H9 (cell line): ENCODE measurements at regions not wholly inside any gene's neighbourhood (a gene's known extent, or its start where the extent isn't known, plus 50 kb on each side); places are given as distances from the start of the nearest gene placed in this dataset.

Experiments used
- DNase-seq: peaks from one replicate; pipeline ENCODE4 v3.0.0-alpha.2; 2017
- H2AFZ ChIP-seq: one replicate; pipeline ENCODE4 v1.6.1; 2013; ENCODE audit warnings: mild to moderate bottlenecking, low read length, control low read depth, moderate library complexity
- H2AK5ac ChIP-seq: 2 replicates; pipeline ENCODE4 v1.6.1; 2013; ENCODE audit warnings: low read length, control low read depth, mixed read lengths; ENCODE audit not compliant: insufficient read length
- H2BK120ac ChIP-seq: one replicate; pipeline ENCODE4 v1.6.1; 2013; ENCODE audit warnings: low read depth, mild to moderate bottlenecking, low read length, control low read depth, inconsistent platforms; ENCODE audit not compliant: poor library complexity, severe bottlenecking
- H2BK12ac ChIP-seq: 2 replicates; pipeline ENCODE4 v1.6.1; 2013; ENCODE audit warnings: low read length, control low read depth, mixed read lengths, low read depth; ENCODE audit not compliant: insufficient read length
- H2BK15ac ChIP-seq: 2 replicates; pipeline ENCODE4 v1.6.1; 2013; ENCODE audit warnings: low read depth, low read length, control low read depth
- H2BK20ac ChIP-seq: one replicate; pipeline ENCODE4 v1.6.1; 2013; ENCODE audit warnings: low read depth, mild to moderate bottlenecking, low read length, control low read depth, inconsistent platforms; ENCODE audit not compliant: poor library complexity, severe bottlenecking
- H2BK5ac ChIP-seq: 2 replicates; pipeline ENCODE4 v1.6.1; 2013; ENCODE audit warnings: low read length, control low read depth, mixed read lengths; ENCODE audit not compliant: insufficient read length
- H3K14ac ChIP-seq: 2 replicates; pipeline ENCODE4 v1.6.1; 2013; ENCODE audit warnings: low read length, control low read depth; ENCODE audit not compliant: insufficient read depth
- H3K18ac ChIP-seq: 2 replicates; pipeline ENCODE4 v1.6.1; 2013; ENCODE audit warnings: low read depth, mild to moderate bottlenecking, mixed read lengths, low read length, control low read depth; ENCODE audit not compliant: insufficient read length
- H3K23ac ChIP-seq: 2 replicates; pipeline ENCODE4 v1.6.1; 2013; ENCODE audit warnings: low read length, control low read depth, mixed read lengths, low read depth; ENCODE audit not compliant: insufficient read length
- H3K23me2 ChIP-seq: 2 replicates; pipeline ENCODE4 v1.6.1; 2013; ENCODE audit warnings: low read depth, mild to moderate bottlenecking, mixed read lengths, low read length, control low read depth; ENCODE audit not compliant: insufficient read length, poor library complexity, severe bottlenecking
- H3K27ac ChIP-seq: 2 replicates; pipeline ENCODE4 v1.5.1; 2013; ENCODE audit warnings: low read length, control low read depth, mixed read lengths, low read depth; ENCODE audit not compliant: insufficient read length
- H3K27me3 ChIP-seq: 2 replicates; pipeline ENCODE4 v1.6.1; 2013; ENCODE audit warnings: low read length, control low read depth, inconsistent platforms; ENCODE audit not compliant: insufficient read depth
- H3K4ac ChIP-seq: 2 replicates; pipeline ENCODE4 v1.6.1; 2013; ENCODE audit warnings: low read depth, mild to moderate bottlenecking, control low read depth, inconsistent platforms, low read length, moderate library complexity
- H3K4me1 ChIP-seq: 2 replicates; pipeline ENCODE4 v1.6.1; 2013; ENCODE audit warnings: low read length, control low read depth, inconsistent platforms; ENCODE audit not compliant: insufficient read depth
- H3K4me2 ChIP-seq: 2 replicates; pipeline ENCODE4 v1.6.1; 2013; ENCODE audit warnings: low read length, control low read depth, mixed read lengths; ENCODE audit not compliant: insufficient read length, insufficient read depth
- H3K56ac ChIP-seq: 2 replicates; pipeline ENCODE4 v1.6.1; 2013; ENCODE audit warnings: low read depth, mild to moderate bottlenecking, mixed read lengths, low read length, control low read depth; ENCODE audit not compliant: insufficient read length
- H3K79me1 ChIP-seq: 2 replicates; pipeline ENCODE4 v1.6.1; 2013; ENCODE audit warnings: low read depth, mild to moderate bottlenecking, moderate library complexity, low read length, control low read depth, inconsistent platforms; ENCODE audit not compliant: insufficient read depth, poor library complexity, severe bottlenecking
- H3K79me2 ChIP-seq: 2 replicates; pipeline ENCODE4 v1.6.1; 2013; ENCODE audit warnings: low read length, control low read depth, inconsistent platforms; ENCODE audit not compliant: insufficient read depth
- H3K9ac ChIP-seq: 2 replicates; pipeline ENCODE4 v1.6.1; 2013; ENCODE audit warnings: low read length, control low read depth, mixed read lengths; ENCODE audit not compliant: insufficient read length; ENCODE audit errors: extremely low read depth
- H3K9me3 ChIP-seq: one replicate; pipeline ENCODE4 v1.6.1; 2013; ENCODE audit warnings: low read depth, low read length, inconsistent platforms; ENCODE audit not compliant: control insufficient read depth
- H3T11ph ChIP-seq: one replicate; pipeline ENCODE4 v1.6.1; 2013; ENCODE audit warnings: mild to moderate bottlenecking, low read length, control low read depth, inconsistent platforms
- H4K20me1 ChIP-seq: one replicate; pipeline ENCODE4 v1.6.1; 2013; ENCODE audit not compliant: control insufficient read depth, insufficient read length, insufficient read depth
- H4K5ac ChIP-seq: 2 replicates; pipeline ENCODE4 v1.6.1; 2013; ENCODE audit warnings: low read depth, mild to moderate bottlenecking, mixed read lengths, low read length, control low read depth; ENCODE audit not compliant: insufficient read length
- H4K8ac ChIP-seq: replicated peaks from 2 replicates; pipeline ENCODE4 v1.6.1; 2013; ENCODE audit warnings: low read length, control low read depth, mixed read lengths, low read depth; ENCODE audit not compliant: insufficient read length
- H4K91ac ChIP-seq: 2 replicates; pipeline ENCODE4 v1.6.1; 2013; ENCODE audit warnings: low read depth, mild to moderate bottlenecking, moderate library complexity, mixed read lengths, low read length, control low read depth; ENCODE audit not compliant: insufficient read length
- H3K27ac Mint-ChIP-seq, 3 experiments: 2 replicates in 2 of 3; 3 replicates in 1 of 3; pipeline ENCODE4 v1.8.0; 2020 to 2021; ENCODE audit warnings: mixed read lengths in 3 of 3, mild to moderate bottlenecking in 1 of 3, moderate library complexity in 1 of 3
- H3K27me3 Mint-ChIP-seq: 2 replicates; pipeline ENCODE4 v1.8.0; 2021; ENCODE audit warnings: low read depth, mild to moderate bottlenecking, moderate library complexity, mixed read lengths
- H3K36me3 Mint-ChIP-seq, 3 experiments: 2 replicates in 2 of 3; 3 replicates in 1 of 3; pipeline ENCODE4 v1.8.0; 2020 to 2021; ENCODE audit warnings: low read depth in 3 of 3, mixed read lengths in 3 of 3; ENCODE audit not compliant: insufficient read depth in 1 of 3
- H3K4me1 Mint-ChIP-seq, 2 experiments: 2 replicates each; pipeline ENCODE4 v1.8.0; 2020; ENCODE audit warnings: mixed read lengths in 2 of 2
- H3K4me3 Mint-ChIP-seq, 2 experiments: 2 replicates in 1 of 2; 3 replicates in 1 of 2; pipeline ENCODE4 v1.8.0; 2020 to 2021; ENCODE audit warnings: mild to moderate bottlenecking in 2 of 2, mixed read lengths in 2 of 2, moderate library complexity in 1 of 2
- H3K9me3 Mint-ChIP-seq, 2 experiments: 2 replicates in 1 of 2; 3 replicates in 1 of 2; pipeline ENCODE4 v1.8.0; 2020; ENCODE audit warnings: mild to moderate bottlenecking in 2 of 2, mixed read lengths in 2 of 2, moderate library complexity in 1 of 2
- CTCF ChIP-seq: fragments of 200-600 bp; sonication (generic); conservative IDR thresholded peaks from 3 replicates; pipeline ENCODE4 v1.8.0; 2021; ENCODE audit warnings: antibody characterized with exemption, mild to moderate bottlenecking
- WGBS: extraction: QIAGEN DNeasy Blood & Tissue Kit; methylation state at CpG from one replicate; pipeline ENCODE4 v1.1.7; 2013; ENCODE audit warnings: missing lambda C conversion rate, low lambda C conversion rate, mixed read lengths; ENCODE audit not compliant: insufficient read length; ENCODE audit errors: extremely low coverage; 5-methylcytosine and 5-hydroxymethylcytosine counted together

- Histone ChIP-seq H4K20me1 (peaks cover 2% of the 10 kb centered on the region), H4K91ac (no peak overlapping the region), H3K79me2 (no peaks in the 10 kb centered on the region), H4K8ac (no peak overlapping the region), H2BK5ac (no peak overlapping the region), H2BK120ac (no peak overlapping the region), H2AK5ac (no peak overlapping the region), H3K23ac (no peak overlapping the region), H3K4ac (no peak overlapping the region), H2BK20ac (no peak overlapping the region), H3K27ac (no peak overlapping the region), H2BK12ac (no peak overlapping the region), H3K4me2 (no peak overlapping the region), H3K4me1 (no peaks in the 10 kb centered on the region), H3K27me3 (no peaks in the 10 kb centered on the region), H3T11ph (no peak overlapping the region), H3K9me3 (peaks cover 14% of the 10 kb centered on the region), H3K9ac (no peak overlapping the region), H2BK15ac (no peak overlapping the region), H2AFZ (no peak overlapping the region), H3K14ac (no peak overlapping the region), H3K56ac (no peak overlapping the region), H3K23me2 (no peaks in the 10 kb centered on the region), H4K5ac (no peak overlapping the region), H3K18ac (no peak overlapping the region), H3K79me1 (no peaks in the 10 kb centered on the region)
- DNase-seq, result no peak
- no peak overlapping the region for H3K4me3 Mint-ChIP-seq
- H3K36me3 Mint-ChIP-seq, result peaks cover 17 to 26% (median 20%) of the 10 kb centered on the region in 3 experiments
- WGBS, result no CpG with 5 or more reads among the region's 1 CpG
- no peak for TF ChIP-seq CTCF
- peaks cover 23 to 24% of the 10 kb centered on the region in 2 experiments for H3K9me3 Mint-ChIP-seq
- peaks cover 8 to 15% of the 10 kb centered on the region in 2 experiments for H3K4me1 Mint-ChIP-seq
- H3K27ac Mint-ChIP-seq, result no peak overlapping the region
- H3K27me3 Mint-ChIP-seq, result no peaks in the 10 kb centered on the region; the same call in 1 of the 2 replicates
Observed at GRCh38 chr11:27287205-27287604, 75.8 kb downstream of the CCDC34 start.
